GM18858 (cell line): ENCODE measurements at regions not wholly inside any gene's neighbourhood (a gene's known extent, or its start where the extent isn't known, plus 50 kb on each side); places are given as distances from the start of the nearest gene placed in this dataset.
"Not testable (repeated sequence)": the region's sequence is repeated elsewhere in the genome, so short reads cannot be mapped to it uniquely, and the experiment has no call there.

Experiments
- ATAC-seq: cut with Tn5 transposase; IDR thresholded peaks from one replicate; pipeline ENCODE4 v1.9.1; 2021; ENCODE audit not compliant: unreplicated experiment

- not testable (repeated sequence) for ATAC-seq
Observed at GRCh38 chr15:38797506-38797905, 232.9 kb upstream of the RASGRP1 start.

- ATAC-seq: not testable (repeated sequence)
Observed at GRCh38 chr15:38799202-38799601, 234.6 kb upstream of the RASGRP1 start.

GRCh38 chr15:38809621-38810020 lies 245.0 kb upstream of the RASGRP1 start:
- no peak for ATAC-seq

- no peak for ATAC-seq
Observed at GRCh38 chr15:38810686-38811085, 246.1 kb upstream of the RASGRP1 start.

- ATAC-seq: not testable (repeated sequence)
Observed at GRCh38 chr15:38814254-38814653, 249.6 kb upstream of the RASGRP1 start.

DNA sequence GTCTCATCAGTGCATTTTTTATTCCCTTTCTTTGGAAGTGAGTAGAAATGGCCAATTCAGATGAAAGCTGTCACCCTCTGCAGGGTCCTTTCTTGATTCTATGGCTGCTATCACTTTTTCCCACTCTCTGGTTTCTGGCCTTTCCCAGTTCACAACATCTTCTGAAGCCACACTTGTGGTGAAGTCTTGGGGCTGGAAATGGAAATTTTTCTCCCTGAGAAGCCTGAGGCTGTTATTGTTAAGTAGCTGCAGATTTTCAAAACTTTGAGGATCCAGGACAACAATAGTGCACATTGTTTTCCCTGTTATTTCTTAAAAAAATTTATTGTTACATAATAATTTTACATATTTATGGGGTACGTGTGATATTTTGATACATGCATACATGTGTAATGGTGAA lies 250.3 kb upstream of the RASGRP1 start:
- ATAC-seq: no peak

GRCh38 chr15:38817427-38818156 lies 253.0 kb upstream of the RASGRP1 start:
- ATAC-seq: peak; percentile 75

DNA sequence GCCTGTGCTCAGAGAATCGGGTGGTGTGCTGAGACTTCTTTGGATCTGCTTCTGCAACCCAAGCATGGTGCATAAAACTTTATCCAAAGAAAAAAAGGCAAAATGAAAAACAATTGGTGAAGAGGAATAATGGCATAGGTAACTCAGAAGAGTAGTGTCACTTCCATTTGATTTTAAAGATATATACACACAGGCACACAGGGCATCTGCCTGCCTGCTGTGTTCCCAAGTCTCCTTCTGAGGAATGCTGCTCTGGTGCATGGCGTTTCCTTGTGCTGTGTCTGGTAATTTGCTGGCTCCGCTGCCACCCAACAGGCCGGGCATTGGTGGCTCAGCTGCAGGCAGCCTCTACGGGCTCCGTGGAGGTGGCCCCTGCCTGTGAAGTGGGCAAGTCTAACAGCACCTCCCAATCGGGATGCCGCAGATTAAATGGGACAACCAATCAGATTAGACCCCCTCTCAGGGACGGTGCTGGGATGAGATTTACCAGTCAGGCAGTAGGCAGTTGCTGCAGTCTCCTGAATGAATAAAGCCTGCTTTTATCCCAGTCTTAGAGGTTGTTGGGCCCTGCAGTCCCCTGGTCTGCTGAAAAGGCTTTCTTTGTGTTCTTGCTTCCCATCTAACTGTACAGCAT lies 253.7 kb upstream of the RASGRP1 start:
- ATAC-seq: no peak

DNA sequence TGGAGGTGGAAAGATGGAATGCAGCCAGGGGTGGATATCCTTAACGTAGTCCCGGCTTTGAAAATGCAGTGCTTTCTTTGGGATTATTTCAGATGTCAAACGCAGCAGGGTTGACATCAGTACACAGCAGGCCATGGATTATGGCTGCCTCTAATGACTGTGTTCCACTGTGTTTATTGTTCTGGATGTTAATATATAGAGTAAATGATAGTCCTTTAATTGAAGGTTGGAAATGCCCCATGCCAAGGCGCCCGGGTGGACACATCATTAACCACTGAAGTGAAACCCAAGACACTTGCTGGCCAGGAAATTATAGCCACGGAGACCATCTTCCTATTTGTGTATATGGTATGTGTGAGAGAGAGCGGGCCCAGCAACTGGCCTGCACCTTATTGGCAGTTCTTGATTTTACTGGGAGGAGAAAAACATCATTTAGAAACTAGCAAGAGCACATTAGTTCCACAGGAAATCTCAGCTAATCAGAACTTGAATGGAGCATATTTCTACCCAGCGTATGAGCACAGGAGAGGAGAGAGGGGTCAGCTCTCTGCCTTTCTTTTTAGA lies 254.9 kb upstream of the RASGRP1 start:
- ATAC-seq: no peak

GRCh38 chr15:38823263-38823662 lies 258.6 kb upstream of the RASGRP1 start:
- no peak for ATAC-seq

- ATAC-seq: no peak
Observed at GRCh38 chr15:38824719-38825118, 260.1 kb upstream of the RASGRP1 start.

DNA sequence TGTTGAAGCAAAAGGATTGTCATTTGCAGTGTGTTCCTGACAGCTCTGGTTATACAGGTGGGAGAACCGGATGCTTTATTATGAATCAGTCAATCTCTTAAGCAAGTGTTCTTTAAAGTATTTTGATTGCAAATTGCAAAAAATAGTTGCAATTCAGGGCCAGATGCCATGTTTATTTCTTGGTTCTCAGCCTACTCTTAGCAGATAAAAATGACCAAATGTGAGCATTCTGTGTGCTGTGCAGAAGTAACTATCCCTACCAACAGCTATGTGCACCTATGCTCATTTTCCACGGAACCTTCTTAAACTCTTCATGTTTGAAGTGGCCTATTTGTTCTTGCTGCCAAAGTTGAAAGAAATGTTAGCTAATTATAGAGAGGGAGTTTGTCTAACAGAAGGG lies 262.3 kb upstream of the RASGRP1 start:
- no peak for ATAC-seq

DNA sequence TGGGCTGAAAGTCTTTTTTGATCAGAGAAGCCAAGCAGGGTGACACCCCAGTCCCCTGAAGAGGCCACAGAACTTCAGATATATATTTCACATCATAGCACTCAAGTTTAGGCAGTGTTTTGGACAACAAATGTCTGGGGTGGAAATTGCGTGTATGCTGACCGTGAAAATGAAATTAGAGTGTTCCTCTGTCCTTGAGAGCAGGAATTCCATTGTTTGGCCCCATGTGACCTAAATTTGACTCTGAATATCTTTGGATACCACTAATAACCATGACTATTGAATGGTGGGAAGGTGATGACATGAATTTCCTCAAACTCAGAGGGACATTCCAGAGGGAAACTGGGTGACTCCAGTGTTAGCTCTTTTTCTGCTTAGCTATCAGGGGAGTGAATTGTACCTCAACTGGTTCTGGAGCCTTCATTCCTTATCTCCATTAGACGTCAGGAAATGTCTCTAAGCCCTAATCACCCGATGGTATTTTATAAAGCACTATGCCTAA lies 263.5 kb upstream of the RASGRP1 start:
- no peak for ATAC-seq

- ATAC-seq: no peak
Observed at GRCh38 chr15:38829086-38829485, 264.5 kb upstream of the RASGRP1 start.

DNA sequence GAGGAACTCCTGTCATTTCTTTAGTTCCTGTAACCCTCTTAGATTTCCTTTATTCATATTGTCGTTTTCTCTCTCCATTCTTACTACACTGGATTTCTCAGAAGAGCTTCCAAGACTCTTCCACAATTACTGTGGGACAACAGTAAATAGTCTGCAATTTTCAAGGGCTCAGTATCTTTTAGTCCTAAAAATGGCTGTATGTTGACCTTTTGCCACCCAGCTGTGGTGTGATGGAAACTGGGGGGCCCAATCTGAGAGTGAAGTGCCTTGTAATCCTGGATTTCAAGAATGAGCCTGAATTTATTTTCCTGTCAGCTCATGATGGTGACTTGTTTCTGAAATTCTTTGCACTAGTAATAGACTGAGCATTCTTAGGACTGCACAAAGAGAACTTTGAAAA lies 277.6 kb upstream of the RASGRP1 start:
- ATAC-seq: no peak

GRCh38 chr15:38843051-38843501 lies 278.5 kb upstream of the RASGRP1 start:
- no peak for ATAC-seq

- no peak for ATAC-seq
Observed at GRCh38 chr15:38843736-38844590, 279.3 kb upstream of the RASGRP1 start.

- no peak for ATAC-seq
Observed at GRCh38 chr15:38844736-38845135, 280.1 kb upstream of the RASGRP1 start.

DNA sequence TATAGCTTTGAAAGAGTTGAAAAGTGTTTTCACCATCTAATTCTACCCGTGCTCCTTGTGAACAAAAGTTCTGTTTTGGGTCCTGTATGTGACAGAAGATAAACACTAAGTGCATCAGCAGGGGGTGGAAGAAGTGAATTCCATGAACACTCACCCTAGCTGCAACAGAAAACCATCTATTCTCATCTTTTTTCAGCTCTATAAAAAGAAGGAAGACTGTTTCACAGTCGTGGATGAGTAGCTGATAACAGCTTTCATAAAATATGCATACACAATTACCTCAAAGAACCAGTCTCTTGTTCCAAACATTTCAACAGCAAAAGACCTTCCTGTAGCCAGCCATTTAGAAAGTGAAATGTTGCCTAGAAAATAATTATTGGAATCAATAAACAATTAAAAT lies 281.7 kb upstream of the RASGRP1 start:
- ATAC-seq: no peak

GRCh38 chr15:38847666-38848065 lies 283.1 kb upstream of the RASGRP1 start:
- ATAC-seq: no peak

GRCh38 chr15:38849046-38849445 lies 284.4 kb upstream of the RASGRP1 start:
- no peak for ATAC-seq
